GM12878 (cell line): ENCODE measurements at regions not wholly inside any gene's neighbourhood (a gene's known extent, or its start where the extent isn't known, plus 50 kb on each side); places are given as distances from the start of the nearest gene placed in this dataset.

ENCODE experiments used
- ATAC-seq: fragments of 200-7000 bp; cut with Tn5 transposase; 3 replicates; pipeline ENCODE4 v1.9.1; 2020; ENCODE audit warnings: mild to moderate bottlenecking, moderate library complexity
- BruUV-seq: library from RNA; stranded (reverse); fragments of 400-500 nt; replicated peaks from 2 replicates; lab custom pipeline; 2021; lab: Mats Ljungman, UMichigan
- CTCF ChIA-PET: fragments of 300-600 bp; sonication (Branson Sonifier 250); formaldehyde crosslinking; extraction: SDS; loops from one replicate; lab custom pipeline; 2021; ENCODE audit warnings: inconsistent platforms; lab: Yijun Ruan, JAX
- POLR2A ChIA-PET: fragments of 350-600 bp; formaldehyde crosslinking; extraction: SDS; loops from one replicate; lab custom pipeline; 2021; ENCODE audit warnings: inconsistent platforms; lab: Charles Lee
- RAD21 ChIA-PET: fragments of 300-600 bp; sonication (Branson Sonifier 250); formaldehyde crosslinking; loops from one replicate; lab custom pipeline; 2023; ENCODE audit warnings: antibody characterized with exemption; ENCODE audit not compliant: unreplicated experiment; lab: Charles Lee
- SMC1A ChIA-PET: fragments of 300-600 bp; sonication (Branson Sonifier 250); formaldehyde crosslinking; loops from one replicate; lab custom pipeline; 2023; ENCODE audit not compliant: unreplicated experiment, uncharacterized antibody; lab: Charles Lee
- DNase-seq: peaks from one replicate; pipeline ENCODE4 v3.0.0-alpha.2; 2011; ENCODE audit warnings: low read depth, low spot score
- FAIRE-seq: peaks from 3 replicates; lab custom pipeline; 2011; peaks lifted over from hg19 to GRCh38; lab: Jason Lieb, UNC
- H2AFZ ChIP-seq: 2 replicates; pipeline ENCODE4 v1.6.0; 2011; ENCODE audit warnings: low read depth, low read length, control low read depth; ENCODE audit not compliant: control insufficient read depth
- H3K27ac ChIP-seq: 2 replicates; pipeline ENCODE4 v1.5.1; 2011; ENCODE audit warnings: control low read depth; ENCODE audit not compliant: control insufficient read depth, insufficient read depth
- H3K27me3 ChIP-seq, 2 experiments: replicated peaks in 1 of 2; 2 replicates each; pipeline versions ENCODE4 v1.6.0 to v1.6.1; 2011; ENCODE audit warnings: low read length in 1 of 2; ENCODE audit not compliant: control insufficient read depth in 2 of 2, insufficient read depth in 2 of 2
- H3K36me3 ChIP-seq, 2 experiments: 2 replicates each; pipeline ENCODE4 v1.5.1; 2011; ENCODE audit warnings: low read length in 1 of 2; ENCODE audit not compliant: control insufficient read depth in 2 of 2, insufficient read depth in 2 of 2
- H3K4me1 ChIP-seq: 2 replicates; pipeline ENCODE4 v1.6.1; 2011; ENCODE audit warnings: mild to moderate bottlenecking, low read length, moderate library complexity, mixed read lengths; ENCODE audit not compliant: control insufficient read depth, insufficient read depth
- H3K4me2 ChIP-seq: 2 replicates; pipeline ENCODE4 v1.6.0; 2011; ENCODE audit warnings: control low read depth; ENCODE audit not compliant: control insufficient read depth, insufficient read depth
- H3K4me3 ChIP-seq: fragments of 200-600 bp; sonication (generic); 2 replicates; pipeline ENCODE4 v1.5.1; 2016
- H3K79me2 ChIP-seq: 2 replicates; pipeline ENCODE4 v1.6.0; 2011; ENCODE audit warnings: low read length; ENCODE audit not compliant: control insufficient read depth, insufficient read depth
- H3K9ac ChIP-seq: 2 replicates; pipeline ENCODE4 v1.8.0; 2011; ENCODE audit warnings: low read length, control low read depth, mixed read lengths; ENCODE audit not compliant: control insufficient read depth, insufficient read depth
- H3K9me3 ChIP-seq: replicated peaks from 3 replicates; pipeline ENCODE4 v1.5.1; 2011; ENCODE audit warnings: mild to moderate bottlenecking, low read length; ENCODE audit not compliant: control insufficient read depth, insufficient read depth
- H4K20me1 ChIP-seq: 2 replicates; pipeline ENCODE4 v1.6.0; 2011; ENCODE audit not compliant: control insufficient read depth, insufficient read depth
- BCLAF1 ChIP-seq: fragments of 450-650 bp; IDR thresholded peaks from 2 replicates; pipeline ENCODE4 v1.6.1; 2017; ENCODE audit warnings: antibody characterized with exemption, mild to moderate bottlenecking, moderate library complexity
- E4F1 ChIP-seq: fragments of 450-650 bp; IDR thresholded peaks from 2 replicates; pipeline ENCODE4 v1.6.1; 2018; ENCODE audit warnings: borderline replicate concordance, mild to moderate bottlenecking; ENCODE audit not compliant: partially characterized antibody
- IKZF2 ChIP-seq, 2 experiments: fragments of 450-650 bp; IDR thresholded peaks; 2 replicates each; pipeline ENCODE4 v1.6.1; 2017; ENCODE audit warnings: mild to moderate bottlenecking in 2 of 2, moderate library complexity in 2 of 2
- MAX ChIP-seq: IDR thresholded peaks from 2 replicates; pipeline ENCODE4 v1.6.1; 2012; ENCODE audit warnings: low read depth, low read length, improper control_type of control experiment
- MTA2 ChIP-seq: fragments of 450-650 bp; IDR thresholded peaks from 2 replicates; pipeline ENCODE4 v1.6.1; 2016; ENCODE audit warnings: low read depth, mild to moderate bottlenecking, moderate library complexity
- NR2C2 ChIP-seq: IDR thresholded peaks from 2 replicates; pipeline ENCODE4 v1.6.1; 2011; ENCODE audit warnings: borderline replicate concordance, low read depth; ENCODE audit not compliant: control insufficient read depth, insufficient read length
- POLR2A ChIP-seq: IDR thresholded peaks from 2 replicates; pipeline ENCODE4 v1.6.1; 2011; ENCODE audit warnings: low read depth, mild to moderate bottlenecking, low read length
- SMC3 ChIP-seq: IDR thresholded peaks from 2 replicates; pipeline ENCODE4 v1.6.1; 2011; ENCODE audit warnings: low read length, improper control_type of control experiment, borderline replicate concordance
- SP1 ChIP-seq: IDR thresholded peaks from one replicate; pipeline ENCODE4 v1.6.1; 2011; ENCODE audit warnings: low read depth, low read length
- WRNIP1 ChIP-seq: IDR thresholded peaks from 2 replicates; pipeline ENCODE4 v1.6.1; 2011; ENCODE audit warnings: low read depth, low read length, improper control_type of control experiment, borderline replicate concordance
- WGBS: methylation state at CpG from one replicate; pipeline ENCODE4 v1.1.6; 2016; ENCODE audit warnings: low lambda C conversion rate; ENCODE audit not compliant: insufficient replicate concordance, insufficient coverage; ENCODE audit errors: missing lambda C conversion rate; 5-methylcytosine and 5-hydroxymethylcytosine counted together
- in situ Hi-C: fragments of 300-500 bp; cut with MboI; formaldehyde crosslinking; loops from 9 replicates; pipeline ENCODE4 v1.14.3; 2018; ENCODE audit warnings: mixed read lengths
- intact Hi-C: fragments of 100-400 bp; cut with micrococcal nuclease; formaldehyde crosslinking; loops from one replicate; pipeline ENCODE4 v1.14.2; 2022; ENCODE audit not compliant: unreplicated experiment

- Histone ChIP-seq H3K27me3 (no peaks in the 10 kb centered on the region), H3K4me3 (no peak overlapping the region), H3K79me2 (no peaks in the 10 kb centered on the region), H2AFZ (no peak overlapping the region), H3K9ac (no peak overlapping the region), H3K36me3 (no peaks in the 10 kb centered on the region), H4K20me1 (no peaks in the 10 kb centered on the region), H3K4me1 (no peaks in the 10 kb centered on the region), H3K9me3 (no peaks in the 10 kb centered on the region), H3K27ac (no peak overlapping the region), H3K4me2 (no peak overlapping the region)
- intact Hi-C loops = no loop called here
- SMC1A ChIA-PET = interaction anchor here (1.1 kb wide), 1 partner anchor 8 kb away, joined by 3 read pairs; no protein-coding TSS in a partner anchor
- in situ Hi-C loops = no loop called here
- CTCF ChIA-PET = no interaction called here
- no peak for FAIRE-seq
- 0% methylated on average over 1 of the region's 1 CpG for WGBS
- no peak for TF ChIP-seq BCLAF1
- no peak for TF ChIP-seq WRNIP1
- no peak for TF ChIP-seq SP1
- TF ChIP-seq E4F1 = no peak
- no peak for TF ChIP-seq POLR2A
- TF ChIP-seq IKZF2 (IDR thresholded peaks at IDR 0.05) = no peak
- no peak for TF ChIP-seq MAX
- no peak for TF ChIP-seq SMC3
- no peak for TF ChIP-seq MTA2
- no peak for TF ChIP-seq NR2C2
- no peak for DNase-seq
- no peak for ATAC-seq
- RAD21 ChIA-PET = no interaction called here
- POLR2A ChIA-PET = no interaction called here
- no TSS peak for BruUV-seq
Measured at GRCh38 chr3:168596175-168596823, 500.6 kb upstream of the GOLIM4 start.
